GM12892 (cell line): ENCODE measurements at regions not wholly inside any gene's neighbourhood (a gene's known extent, or its start where the extent isn't known, plus 50 kb on each side); places are given as distances from the start of the nearest gene placed in this dataset.

Experiments used
- POLR2A ChIP-seq: IDR thresholded peaks from 2 replicates; pipeline ENCODE4 v1.6.1; 2011; ENCODE audit warnings: low read depth, low read length, control low read depth
- POLR2AphosphoS5 ChIP-seq: IDR thresholded peaks from 2 replicates; pipeline ENCODE4 v1.6.1; 2011; ENCODE audit warnings: low read depth, low read length, control low read depth

GRCh38 chr4:138494116-138494515, 252.0 kb upstream of the SLC7A11 start:
- TF ChIP-seq POLR2A = no peak
- TF ChIP-seq POLR2AphosphoS5 = no peak
